DMS153 treated with DMSO at 0.1 percent for 48 hours (cell line): ENCODE measurements at regions not wholly inside any gene's neighbourhood (a gene's known extent, or its start where the extent isn't known, plus 50 kb on each side); places are given as distances from the start of the nearest gene placed in this dataset.

Experiments used
- DNase-seq: peaks from one replicate; lab custom pipeline; 2025; ENCODE audit not compliant: unreplicated experiment; lab: John Stamatoyannopoulos, UW

- DNase-seq, result no peak
These were observed 232.7 kb downstream of the KLF12 start for GRCh38 chr13:73901324-73902068.

GRCh38 chr13:73900591-73900990 is 233.6 kb downstream of the KLF12 start:
- no peak for DNase-seq

GRCh38 chr13:73898899-73899298 is 235.3 kb downstream of the KLF12 start:
- no peak for DNase-seq

- no peak for DNase-seq
These were observed 235.9 kb downstream of the KLF12 start for GRCh38 chr13:73898276-73898675.

- no peak for DNase-seq
These were observed 239.1 kb downstream of the KLF12 start for GRCh38 chr13:73894995-73895571.

- no peak for DNase-seq
These were observed 240.4 kb downstream of the KLF12 start for GRCh38 chr13:73893833-73894232.

- DNase-seq, result no peak
These were observed 242.4 kb downstream of the KLF12 start for GRCh38 chr13:73891805-73892204.

- no peak for DNase-seq
These were observed 251.0 kb downstream of the KLF12 start for GRCh38 chr13:73883162-73883561.

- no peak for DNase-seq
These were observed 253.8 kb downstream of the KLF12 start for GRCh38 chr13:73880365-73880764.

GRCh38 chr13:73879346-73880015 is 254.7 kb downstream of the KLF12 start:
- no peak for DNase-seq

GRCh38 chr13:73877399-73877798 is 256.8 kb downstream of the KLF12 start:
- DNase-seq, result no peak

GRCh38 chr13:73876323-73876722 is 257.9 kb downstream of the KLF12 start:
- no peak for DNase-seq

GRCh38 chr13:73873940-73874830 is 260.0 kb downstream of the KLF12 start:
- no peak for DNase-seq

GRCh38 chr13:73872397-73872796 is 261.8 kb downstream of the KLF12 start:
- no peak for DNase-seq

GRCh38 chr13:73870970-73871935 is 263.0 kb downstream of the KLF12 start:
- no peak for DNase-seq

- no peak for DNase-seq
These were observed 264.0 kb downstream of the KLF12 start for GRCh38 chr13:73870036-73870741.

- no peak for DNase-seq
These were observed 269.2 kb downstream of the KLF12 start for GRCh38 chr13:73865027-73865426.

GRCh38 chr13:73861136-73861535 is 273.1 kb downstream of the KLF12 start:
- DNase-seq, result no peak

- DNase-seq, result no peak
These were observed 273.7 kb downstream of the KLF12 start for GRCh38 chr13:73860501-73860900.

- no peak for DNase-seq
These were observed 274.4 kb downstream of the KLF12 start for GRCh38 chr13:73859841-73860240.
